ENCODE measurements at regions not wholly inside any gene's neighbourhood (a gene's known extent, or its start where the extent isn't known, plus 50 kb on each side); places are given as distances from the start of the nearest gene placed in this dataset.

DNA sequence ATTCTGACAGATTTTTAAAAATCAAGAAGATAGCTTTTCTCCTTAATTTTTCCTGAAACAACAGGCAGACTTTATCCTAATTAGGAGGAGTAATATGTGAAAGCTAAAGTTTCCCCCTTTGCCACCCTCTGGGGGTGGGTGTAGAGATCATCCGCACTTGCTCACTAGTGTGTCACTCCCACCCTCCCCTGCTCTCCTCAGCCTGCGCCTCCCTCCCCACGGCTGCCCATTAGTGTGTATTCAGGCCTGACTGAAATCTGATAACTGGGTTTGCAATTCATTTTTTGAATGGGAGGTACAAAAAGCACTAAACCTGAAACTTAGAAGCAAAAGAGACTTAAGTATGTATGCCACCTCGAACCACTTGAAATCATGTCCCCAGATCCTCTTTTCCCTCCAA lies 110.4 kb upstream of the TRIM2 start:
- DNase-seq (ENCODE audit: low read depth), result no peak
- ChIA-PET CTCF (interaction anchor here (1.4 to 5.7 kb wide), 4 partner anchors 8 to 32 kb away, joined by 3 to 35 read pairs (median 6); no protein-coding TSS in a partner anchor), POLR2A (no interaction called here)
- Histone ChIP-seq H3K4me3 (ENCODE audit: low read depth, low read length) (no peak overlapping the region), H3K36me3 (ENCODE audit: control insufficient read depth, insufficient read depth, low read length) (no peaks in the 10 kb centered on the region), H3K27me3 (ENCODE audit: control insufficient read depth, insufficient read depth, low read length) (peaks cover 2% of the 10 kb centered on the region; the same call in 1 of the 2 replicates)
- TF ChIP-seq, protein P1, sequence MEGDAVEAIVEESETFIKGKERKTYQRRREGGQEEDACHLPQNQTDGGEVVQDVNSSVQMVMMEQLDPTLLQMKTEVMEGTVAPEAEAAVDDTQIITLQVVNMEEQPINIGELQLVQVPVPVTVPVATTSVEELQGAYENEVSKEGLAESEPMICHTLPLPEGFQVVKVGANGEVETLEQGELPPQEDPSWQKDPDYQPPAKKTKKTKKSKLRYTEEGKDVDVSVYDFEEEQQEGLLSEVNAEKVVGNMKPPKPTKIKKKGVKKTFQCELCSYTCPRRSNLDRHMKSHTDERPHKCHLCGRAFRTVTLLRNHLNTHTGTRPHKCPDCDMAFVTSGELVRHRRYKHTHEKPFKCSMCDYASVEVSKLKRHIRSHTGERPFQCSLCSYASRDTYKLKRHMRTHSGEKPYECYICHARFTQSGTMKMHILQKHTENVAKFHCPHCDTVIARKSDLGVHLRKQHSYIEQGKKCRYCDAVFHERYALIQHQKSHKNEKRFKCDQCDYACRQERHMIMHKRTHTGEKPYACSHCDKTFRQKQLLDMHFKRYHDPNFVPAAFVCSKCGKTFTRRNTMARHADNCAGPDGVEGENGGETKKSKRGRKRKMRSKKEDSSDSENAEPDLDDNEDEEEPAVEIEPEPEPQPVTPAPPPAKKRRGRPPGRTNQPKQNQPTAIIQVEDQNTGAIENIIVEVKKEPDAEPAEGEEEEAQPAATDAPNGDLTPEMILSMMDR (IDR thresholded peaks at IDR 0.05; ENCODE audit: insufficient read depth, low read depth, low read length), result no peak

DNA sequence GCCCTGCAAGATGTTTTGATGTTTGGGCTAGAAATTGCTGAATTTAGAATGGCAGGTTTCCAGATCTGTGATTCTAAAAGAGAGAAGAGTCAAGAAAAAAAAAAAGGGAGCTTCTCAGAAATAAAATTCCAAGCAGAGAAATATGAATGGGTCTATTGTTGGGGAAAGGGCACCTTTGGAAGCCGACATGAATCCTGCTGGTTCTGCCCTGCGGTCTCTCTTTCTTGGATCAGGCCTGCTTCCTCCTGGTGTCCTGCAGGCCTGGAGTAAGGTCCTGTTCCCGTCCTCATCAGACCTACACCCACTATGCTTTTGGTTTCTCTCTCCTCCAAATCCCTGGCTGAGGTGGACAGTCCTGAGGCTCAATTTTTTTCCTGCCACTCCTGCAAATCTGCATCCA lies 109.8 kb upstream of the TRIM2 start:
- TF ChIP-seq, protein P1 (IDR thresholded peaks at IDR 0.05; ENCODE audit: insufficient read depth, low read depth, low read length), result no peak
- ChIA-PET POLR2A (no interaction called here), CTCF (interaction anchor here (1.4 to 5.7 kb wide), 4 partner anchors 9 to 32 kb away, joined by 3 to 35 read pairs (median 6); no protein-coding TSS in a partner anchor)
- no peak overlapping the region for H3K4me3 ChIP-seq (ENCODE audit: low read depth, low read length)
- DNase-seq (ENCODE audit: low read depth), result no peak
- peaks cover 2% of the 10 kb centered on the region; the same call in 1 of the 2 replicates for H3K27me3 ChIP-seq (ENCODE audit: control insufficient read depth, insufficient read depth, low read length)
- no peaks in the 10 kb centered on the region for H3K36me3 ChIP-seq (ENCODE audit: control insufficient read depth, insufficient read depth, low read length)

DNA sequence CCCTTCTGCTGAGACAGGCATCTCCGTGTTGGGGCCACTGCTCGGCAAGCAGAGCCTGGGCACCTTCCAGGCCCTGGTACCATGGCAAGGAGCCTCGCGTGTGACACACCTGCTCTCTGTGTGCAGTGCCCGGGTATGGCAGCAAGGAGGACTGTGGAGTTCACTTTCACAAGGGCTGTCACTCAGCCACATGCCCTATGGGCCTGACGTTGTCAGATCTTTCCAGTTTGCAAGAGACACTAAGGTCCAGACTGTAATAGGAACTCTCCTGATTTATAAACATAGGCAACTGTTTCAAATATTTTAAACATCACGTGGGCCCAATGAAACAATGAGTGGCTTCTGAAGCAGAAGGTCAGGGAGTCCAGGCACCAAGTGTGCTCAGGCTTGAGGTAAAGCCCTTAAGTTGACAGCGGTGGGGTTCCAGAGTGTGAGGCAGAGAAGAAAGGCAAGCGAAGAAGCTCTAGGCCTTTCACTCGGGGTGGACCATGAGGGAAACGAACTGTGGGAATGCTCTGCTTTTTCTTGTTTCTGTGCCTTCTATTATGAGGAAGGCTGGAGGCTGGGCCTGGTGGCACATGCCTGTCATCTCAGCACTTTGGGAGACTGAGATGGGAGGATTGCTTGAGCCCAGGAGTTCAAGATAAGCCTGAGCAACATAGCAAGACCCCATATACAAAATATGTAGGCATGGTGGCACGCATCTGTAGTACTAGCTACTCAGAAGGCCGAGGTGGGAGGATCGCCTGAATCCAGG lies 108.6 kb upstream of the TRIM2 start:
- H3K4me3 ChIP-seq (ENCODE audit: low read depth, low read length), result no peak overlapping the region
- POLR2A ChIA-PET, result no interaction called here
- no peaks in the 10 kb centered on the region for H3K36me3 ChIP-seq (ENCODE audit: control insufficient read depth, insufficient read depth, low read length)
- no peak for DNase-seq (ENCODE audit: low read depth)
- TF ChIP-seq, protein P1 (IDR thresholded peaks at IDR 0.05; ENCODE audit: insufficient read depth, low read depth, low read length), result no peak
- H3K27me3 ChIP-seq (ENCODE audit: control insufficient read depth, insufficient read depth, low read length), result no peaks in the 10 kb centered on the region; the same call in 1 of the 2 replicates
- CTCF ChIA-PET, result interaction anchor here (0.7 to 5.7 kb wide), 5 partner anchors 10 to 370 kb away, joined by 3 to 35 read pairs (median 9); partner anchors contain the start of gene TMEM131L

DNA sequence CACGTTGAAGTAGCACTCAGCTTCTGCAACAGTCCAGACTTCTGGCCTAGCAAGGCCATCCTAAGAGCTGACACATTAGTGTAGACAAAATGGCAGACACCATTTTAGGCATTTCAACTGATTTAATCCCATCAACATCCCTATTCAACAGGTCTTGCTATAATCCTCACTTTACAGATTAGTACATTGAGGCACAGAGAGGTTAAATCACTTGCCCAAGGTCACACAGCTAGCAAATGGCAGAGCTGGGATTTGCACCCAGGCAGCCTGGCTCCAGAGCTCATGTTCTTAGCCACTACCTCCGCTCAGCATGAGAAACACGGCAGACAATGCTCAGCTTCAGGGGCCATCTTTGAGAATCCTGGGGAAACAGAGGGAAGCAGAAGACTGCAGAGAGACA lies 107.9 kb upstream of the TRIM2 start:
- CTCF ChIA-PET, result interaction anchor here (0.7 to 5.7 kb wide), 5 partner anchors 11 to 370 kb away, joined by 3 to 35 read pairs (median 5); partner anchors contain the start of gene TMEM131L
- DNase-seq (ENCODE audit: low read depth), result no peak
- Histone ChIP-seq H3K4me3 (ENCODE audit: low read depth, low read length) (no peak overlapping the region), H3K36me3 (ENCODE audit: control insufficient read depth, insufficient read depth, low read length) (no peaks in the 10 kb centered on the region), H3K27me3 (ENCODE audit: control insufficient read depth, insufficient read depth, low read length) (no peaks in the 10 kb centered on the region; the same call in 1 of the 2 replicates)
- POLR2A ChIA-PET, result no interaction called here
- TF ChIP-seq, protein P1 (IDR thresholded peaks at IDR 0.05; ENCODE audit: insufficient read depth, low read depth, low read length), result no peak

DNA sequence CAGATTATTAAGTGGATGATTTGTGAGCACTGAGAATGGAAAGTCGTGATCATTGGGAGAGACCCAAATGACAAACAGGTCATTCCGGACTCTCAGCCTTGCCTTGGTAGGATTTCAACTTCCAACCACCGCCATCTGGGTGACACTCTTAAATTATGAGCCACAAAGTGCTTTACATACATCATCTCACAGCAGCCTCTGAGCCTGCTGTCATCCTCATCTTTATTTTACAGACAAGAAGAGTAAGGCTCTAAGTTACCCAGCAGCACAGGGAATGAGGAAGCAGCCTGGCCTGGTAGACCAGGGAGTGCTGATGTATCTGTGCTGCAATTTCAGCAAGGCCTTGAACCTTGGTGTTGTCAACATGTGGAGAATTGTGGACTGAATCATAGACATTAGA lies 105.8 kb upstream of the TRIM2 start:
- CTCF ChIA-PET, result interaction anchor here (1.3 to 5.7 kb wide), 3 partner anchors 13 to 29 kb away, joined by 4 to 35 read pairs (median 11); no protein-coding TSS in a partner anchor
- DNase-seq (ENCODE audit: low read depth), result no peak
- Histone ChIP-seq H3K27me3 (ENCODE audit: control insufficient read depth, insufficient read depth, low read length) (peaks cover 2% of the 10 kb centered on the region; the same call in 1 of the 2 replicates), H3K36me3 (ENCODE audit: control insufficient read depth, insufficient read depth, low read length) (no peaks in the 10 kb centered on the region), H3K4me3 (ENCODE audit: low read depth, low read length) (no peak overlapping the region)
- TF ChIP-seq, protein P1 (IDR thresholded peaks at IDR 0.05; ENCODE audit: insufficient read depth, low read depth, low read length), result no peak
- POLR2A ChIA-PET, result no interaction called here

Measured in BJ (cell line).